TTC549 (cell line): ENCODE measurements at regions not wholly inside any gene's neighbourhood (a gene's known extent, or its start where the extent isn't known, plus 50 kb on each side); places are given as distances from the start of the nearest gene placed in this dataset.
"Not testable (repeated sequence)": the region's sequence is repeated elsewhere in the genome, so short reads cannot be mapped to it uniquely, and the experiment has no call there.

Source experiments
- FAIRE-seq: peaks from 2 replicates; lab custom pipeline; 2012; peaks lifted over from hg19 to GRCh38; lab: Jason Lieb, UNC

DNA sequence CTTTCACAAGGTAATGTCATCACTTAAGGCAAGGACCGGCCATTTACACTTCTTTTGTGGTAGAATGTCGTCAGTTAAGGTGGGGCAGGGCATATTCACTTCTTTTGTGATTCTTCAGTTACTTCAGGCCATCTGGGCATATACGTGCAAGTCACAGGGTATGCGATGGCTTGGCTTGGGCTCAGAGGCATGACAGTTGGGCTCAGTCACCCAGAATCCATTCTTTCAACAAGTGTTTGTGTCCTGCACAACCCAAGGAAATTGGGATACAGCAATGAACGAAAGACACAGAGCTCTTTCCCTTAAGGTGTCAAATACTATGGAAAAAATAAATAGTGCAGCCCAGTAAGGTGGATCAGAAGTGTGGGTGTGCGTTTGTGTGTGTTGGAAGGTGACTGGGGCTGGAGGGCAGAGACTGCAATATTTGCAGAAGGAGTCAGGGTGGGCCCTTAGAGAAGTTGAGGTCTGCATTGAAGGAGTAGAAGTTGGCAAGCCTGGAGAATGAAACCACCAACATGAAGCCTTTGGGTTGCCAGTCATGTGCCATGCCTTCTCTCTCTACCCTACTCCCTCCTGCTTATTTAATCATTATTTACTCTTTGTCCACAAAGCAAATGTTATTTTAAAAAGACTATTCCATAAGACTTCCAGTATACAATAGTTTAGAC is 222.8 kb upstream of the PRKCQ start:
- FAIRE-seq, result no peak

DNA sequence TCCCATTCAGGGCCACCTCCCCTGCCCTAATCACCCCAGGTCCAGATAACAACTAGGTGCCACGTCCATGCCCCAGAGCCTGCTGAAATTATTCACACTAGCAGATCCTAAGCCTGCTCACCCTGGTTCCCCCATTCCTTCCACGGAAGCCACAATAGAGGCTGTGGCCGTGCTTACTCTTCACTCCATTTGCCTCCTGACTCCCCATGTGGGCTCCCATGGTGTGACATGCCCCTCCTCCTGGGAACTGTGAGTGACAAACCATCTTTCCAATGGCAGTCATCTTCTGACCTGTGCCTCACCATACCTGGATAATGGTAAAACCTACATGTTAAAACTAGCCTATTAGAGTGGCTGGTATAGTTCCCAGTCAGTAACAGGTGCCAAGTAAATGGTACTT is 216.2 kb upstream of the PRKCQ start:
- no peak for FAIRE-seq

DNA sequence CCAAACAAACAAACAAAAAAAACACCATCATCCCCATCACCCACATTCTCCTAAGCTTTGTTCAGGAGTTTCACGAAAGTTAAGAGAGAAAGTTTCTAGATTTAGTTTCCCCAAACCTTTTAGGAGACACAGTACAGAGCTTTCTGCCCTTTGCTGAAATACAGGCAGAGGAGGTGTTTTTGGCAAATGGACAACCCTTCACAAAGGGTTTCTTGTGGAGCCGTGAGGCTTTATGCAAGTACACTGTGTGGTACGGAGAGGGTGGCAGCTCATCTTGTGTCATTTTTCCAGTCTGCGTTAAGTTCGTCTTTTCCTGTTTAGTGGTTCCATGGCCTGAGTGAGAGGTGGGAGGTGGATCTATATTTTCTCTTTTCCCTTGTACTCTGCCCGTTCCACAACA is 215.5 kb upstream of the PRKCQ start:
- FAIRE-seq, result no peak

DNA sequence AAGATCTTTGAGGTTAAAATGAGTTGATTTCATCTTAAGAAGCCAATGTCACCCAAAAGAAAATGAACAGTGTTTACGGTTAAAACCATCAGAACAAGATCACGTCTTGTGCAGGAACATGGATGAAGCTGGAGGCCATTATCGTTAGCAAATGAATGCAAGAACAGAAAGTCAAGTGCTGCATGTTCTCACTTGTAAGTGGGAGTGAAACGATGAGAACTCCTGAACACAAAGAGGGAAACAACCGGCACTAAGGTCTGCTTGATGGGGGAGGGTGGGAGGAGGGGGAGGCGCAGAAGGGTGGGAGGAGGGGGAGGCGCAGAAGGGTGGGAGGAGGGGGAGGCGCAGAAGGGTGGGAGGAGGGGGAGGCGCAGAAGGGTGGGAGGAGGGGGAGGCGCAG is 214.8 kb upstream of the PRKCQ start:
- not testable (repeated sequence) for FAIRE-seq

DNA sequence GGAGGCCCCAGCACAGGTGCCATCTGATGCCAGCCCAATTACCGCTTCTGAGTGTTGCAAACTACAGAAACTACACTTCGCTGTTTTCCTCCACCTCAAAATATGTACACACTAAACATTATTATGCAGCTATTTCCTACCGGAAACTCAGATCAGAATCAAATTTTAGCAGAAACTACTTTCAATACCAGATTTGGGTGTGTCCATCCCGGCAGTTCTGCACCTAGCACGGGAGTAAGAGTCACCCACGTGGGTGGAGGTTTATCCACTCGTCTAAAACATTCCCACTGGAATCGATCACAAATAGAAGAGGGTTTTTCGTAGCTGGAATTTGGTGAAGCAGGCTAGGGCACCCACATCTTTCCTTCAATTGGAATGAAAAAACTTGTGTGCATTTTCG is 214.4 kb upstream of the PRKCQ start:
- FAIRE-seq, result no peak

DNA sequence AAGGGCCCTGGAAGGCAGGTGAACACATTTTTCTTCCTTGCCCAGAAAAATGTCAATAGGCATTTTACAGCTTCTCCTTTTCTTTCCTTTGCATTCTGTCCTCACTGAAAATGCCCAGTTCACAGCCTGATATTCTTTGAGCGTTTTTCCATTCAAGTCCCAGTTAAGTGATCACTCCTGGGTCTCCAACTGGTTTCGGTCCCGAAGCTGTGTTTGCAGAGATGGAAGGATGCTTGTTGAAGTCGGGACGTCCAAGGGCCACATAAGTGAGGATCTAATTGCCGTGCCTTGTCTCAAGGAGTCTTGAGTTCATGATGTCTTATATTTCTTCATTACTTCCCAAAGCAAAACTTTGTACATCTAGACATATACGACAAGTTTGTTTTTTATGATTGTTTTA is 208.7 kb upstream of the PRKCQ start:
- no peak for FAIRE-seq

DNA sequence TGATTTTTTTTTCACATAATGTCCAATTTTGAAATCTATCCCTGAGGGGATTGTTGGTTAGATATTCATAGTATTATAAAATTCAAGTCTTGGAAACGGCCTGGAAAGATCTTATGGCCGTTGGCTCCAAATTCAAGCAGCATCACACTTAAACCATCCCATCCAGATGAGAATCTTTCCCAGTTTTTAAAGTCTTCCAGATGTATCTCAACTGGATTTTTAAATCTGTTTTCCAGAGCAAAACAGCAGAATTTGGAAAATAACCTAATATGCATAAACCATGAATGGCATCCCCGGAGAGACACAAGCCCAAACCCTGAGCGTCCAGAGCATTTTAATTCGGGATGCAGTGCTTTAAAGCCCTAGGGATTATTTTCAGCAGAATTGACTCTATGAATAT is 208.2 kb upstream of the PRKCQ start:
- FAIRE-seq, result no peak

DNA sequence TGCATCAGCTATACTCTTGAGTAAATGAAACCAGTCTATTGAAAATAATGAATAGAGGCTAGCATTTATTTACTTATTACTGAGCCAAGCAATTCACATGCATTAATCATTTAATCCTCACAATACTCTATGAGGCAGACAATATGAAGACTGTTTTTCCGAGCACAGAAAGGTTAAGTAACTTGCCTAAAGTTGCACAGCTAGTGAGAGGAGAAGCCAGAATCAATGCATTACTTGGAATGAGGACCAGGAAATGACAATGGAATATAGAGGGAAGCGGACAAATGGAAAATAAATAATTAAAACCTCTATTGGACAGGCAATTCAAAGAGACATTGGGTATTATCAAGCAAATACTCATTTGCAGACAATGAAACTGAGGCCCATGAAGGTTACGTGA is 207.6 kb upstream of the PRKCQ start:
- no peak for FAIRE-seq

DNA sequence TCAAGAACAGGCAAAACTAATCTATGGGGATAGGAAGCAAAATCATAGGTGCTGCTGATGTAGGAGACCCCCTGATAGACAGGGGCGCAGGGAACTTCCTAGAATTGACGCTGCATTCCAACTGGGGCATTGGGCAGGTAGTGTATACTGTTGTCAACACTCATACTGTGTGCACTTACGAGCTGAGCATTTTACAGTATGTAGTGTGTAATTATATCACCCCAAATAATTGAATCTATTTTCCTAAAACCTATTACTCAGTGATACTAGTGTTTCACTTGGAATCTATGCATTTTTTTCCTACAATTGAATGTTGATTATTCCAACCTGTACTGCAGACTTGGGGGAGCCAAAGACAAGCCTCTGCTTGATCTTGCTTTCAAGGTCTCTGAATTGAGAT is 207.0 kb upstream of the PRKCQ start:
- no peak for FAIRE-seq

DNA sequence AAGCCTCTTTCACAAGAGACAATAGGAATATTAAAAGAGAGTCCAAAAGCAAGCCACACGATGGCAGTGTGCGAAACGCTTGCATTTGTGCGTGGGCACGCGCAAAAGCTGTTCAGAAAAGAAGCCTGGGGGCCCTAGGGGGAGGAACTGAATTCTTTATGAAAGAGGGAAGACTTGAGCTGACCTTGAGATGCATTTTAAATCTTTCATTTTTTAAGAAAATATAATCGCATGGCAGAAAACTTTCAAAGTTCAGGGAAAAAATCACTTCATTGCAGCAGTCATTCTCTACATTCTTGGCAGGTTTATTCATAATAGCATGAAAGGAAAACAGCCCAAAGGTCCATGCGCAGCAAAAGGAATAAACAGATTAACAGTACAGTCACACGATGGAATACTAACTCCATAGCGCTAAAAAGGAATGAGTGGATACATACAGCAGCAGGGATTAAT is 206.5 kb upstream of the PRKCQ start:
- no peak for FAIRE-seq

DNA sequence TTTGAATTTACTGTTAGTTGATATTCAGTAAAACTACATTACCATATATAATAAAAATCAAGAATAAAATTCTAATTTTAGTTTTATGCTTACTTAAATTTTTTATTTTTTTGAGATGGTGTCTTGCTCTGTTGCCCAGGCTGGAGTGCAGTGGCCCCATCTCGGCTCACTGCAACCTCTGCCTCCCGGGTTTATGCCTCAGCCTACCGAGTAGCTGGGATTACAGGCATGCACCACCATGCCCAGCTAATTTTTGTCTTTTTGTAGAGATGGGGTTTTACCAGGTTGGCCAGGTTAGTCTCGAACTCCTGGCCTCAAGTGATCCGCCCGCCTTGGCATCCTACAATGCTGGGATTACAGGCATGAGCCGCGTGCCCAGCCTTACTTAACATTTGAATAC is 204.4 kb upstream of the PRKCQ start:
- FAIRE-seq, result not testable (repeated sequence)

DNA sequence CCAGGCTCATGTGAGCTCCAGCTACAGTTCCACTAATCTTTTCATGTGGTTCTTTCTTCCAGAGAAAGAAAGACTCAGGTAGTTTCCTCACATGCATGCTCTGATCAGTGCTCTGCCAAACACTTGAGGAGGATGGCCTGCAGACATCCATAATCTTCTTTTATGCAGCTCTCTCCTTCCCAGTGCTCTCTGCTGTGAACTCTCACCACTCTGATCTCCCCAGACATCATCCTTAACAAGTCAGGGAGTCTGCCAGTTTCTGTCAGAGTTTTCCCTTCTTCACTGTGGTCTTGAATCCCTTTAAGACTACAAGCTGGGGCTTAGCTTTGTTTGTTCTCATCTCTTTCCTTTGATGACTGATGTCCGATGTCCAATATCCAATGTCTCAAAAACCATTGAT is 203.4 kb upstream of the PRKCQ start:
- no peak for FAIRE-seq

DNA sequence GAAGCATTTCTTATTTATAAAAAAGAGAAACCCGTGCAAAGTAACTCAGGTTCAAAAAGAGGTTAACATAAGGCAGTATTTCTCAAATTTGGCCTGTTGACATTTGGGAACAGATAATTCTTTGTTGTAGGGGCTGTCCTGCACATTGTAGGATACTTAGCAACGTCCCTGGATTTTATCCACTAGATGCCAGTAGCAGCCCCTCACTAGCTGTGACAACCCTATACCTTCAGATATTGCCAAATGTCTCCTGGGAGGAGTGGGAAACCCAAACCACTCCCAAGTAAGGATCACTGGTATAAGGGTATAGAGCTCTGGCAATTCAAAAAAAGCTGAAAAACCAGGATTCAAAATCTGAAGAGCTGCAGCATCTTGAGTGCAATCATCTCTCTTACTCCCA is 202.3 kb upstream of the PRKCQ start:
- no peak for FAIRE-seq

DNA sequence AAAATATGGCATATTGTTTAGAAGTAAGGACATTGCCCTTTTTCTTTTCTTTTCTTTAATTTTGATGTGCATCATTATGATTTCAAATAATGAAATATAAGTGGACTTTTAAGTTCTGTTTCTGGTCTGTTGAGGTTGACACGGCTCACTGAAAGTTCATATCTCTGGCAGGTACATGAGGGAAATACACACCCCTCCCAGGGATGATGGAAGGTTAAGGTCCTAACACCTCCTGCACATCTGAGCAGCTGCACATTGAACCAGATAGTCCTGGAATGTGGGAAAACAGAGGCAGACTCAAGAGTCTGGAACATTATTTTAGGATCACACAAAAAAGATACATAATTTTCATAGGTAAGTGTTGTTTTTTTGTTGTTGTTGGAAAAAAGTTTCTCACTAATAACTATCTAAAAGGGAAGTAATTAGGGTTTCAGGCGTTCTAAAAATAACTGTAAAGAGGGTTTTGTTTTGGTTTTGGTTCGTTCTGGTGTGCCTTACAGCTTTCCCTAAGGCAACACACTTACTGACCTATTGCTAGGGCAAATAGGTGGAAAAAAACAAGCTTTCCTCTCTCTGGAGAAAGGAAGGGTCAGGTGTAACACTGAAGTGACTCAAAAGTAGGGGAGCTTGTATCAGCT is 201.2 kb upstream of the PRKCQ start:
- FAIRE-seq, result no peak

DNA sequence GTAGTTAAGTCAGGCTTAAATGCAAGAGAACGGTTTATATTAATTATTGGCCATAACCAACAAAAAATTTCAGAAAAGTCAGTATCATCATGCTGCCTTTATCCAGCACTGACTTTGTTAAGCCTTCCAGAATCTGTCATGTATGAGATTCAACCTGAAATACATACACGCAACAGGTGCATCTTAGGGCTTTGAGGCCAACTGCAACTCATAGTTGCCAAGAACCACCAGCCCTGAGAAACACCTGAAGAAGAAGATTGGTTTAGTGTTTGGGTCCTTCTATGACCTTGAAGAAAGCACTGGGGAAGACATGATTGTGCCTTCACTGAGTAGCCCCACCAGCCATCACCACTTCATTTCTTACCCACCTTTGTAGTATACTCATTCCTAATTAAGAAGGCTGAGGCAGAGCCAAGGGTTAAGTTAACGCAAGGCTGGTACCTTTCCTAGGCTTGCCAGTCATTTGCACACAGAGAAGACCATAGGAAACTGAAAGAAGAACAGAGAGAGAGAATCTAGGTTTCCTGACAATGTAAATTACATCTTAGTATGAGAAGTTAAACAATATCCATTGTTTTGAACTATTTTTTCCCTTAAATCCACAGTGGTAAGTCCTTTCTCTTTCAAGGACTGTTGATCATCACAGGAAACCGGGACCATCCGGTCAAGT is 200.1 kb upstream of the PRKCQ start:
- no peak for FAIRE-seq

DNA sequence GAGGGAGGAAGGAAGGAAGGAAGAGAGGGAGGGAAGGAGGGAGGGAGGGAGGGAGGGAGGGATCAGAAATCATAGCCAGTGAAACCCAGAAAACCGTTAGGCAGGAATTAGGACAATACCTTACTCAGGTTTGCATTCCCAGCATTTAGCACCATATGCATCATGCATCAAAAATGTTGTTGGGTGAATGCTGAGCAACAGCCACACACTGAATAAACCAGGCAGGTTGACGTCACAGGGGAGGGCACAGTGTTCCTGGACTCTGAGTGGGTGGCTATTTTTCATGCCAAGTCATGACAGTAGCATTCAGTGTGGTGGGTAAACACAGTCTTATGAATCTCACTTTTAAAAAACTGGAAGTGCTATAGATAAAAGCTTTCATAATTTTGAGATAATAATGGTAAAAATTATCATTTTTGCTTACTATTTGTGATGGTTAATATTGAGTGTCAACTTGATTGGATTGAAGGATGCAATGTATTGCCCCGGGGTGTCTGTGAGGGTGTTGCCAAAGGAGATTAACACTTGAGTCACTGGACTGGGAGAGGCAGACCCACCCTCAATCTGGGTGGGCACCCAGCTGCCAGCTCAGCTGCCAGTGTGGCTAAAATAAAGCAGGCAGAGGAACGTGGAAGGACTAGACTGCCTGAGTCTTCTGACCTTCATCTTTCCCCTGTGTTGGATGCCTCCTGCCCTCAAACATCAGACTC is 199.1 kb upstream of the PRKCQ start:
- no peak for FAIRE-seq

DNA sequence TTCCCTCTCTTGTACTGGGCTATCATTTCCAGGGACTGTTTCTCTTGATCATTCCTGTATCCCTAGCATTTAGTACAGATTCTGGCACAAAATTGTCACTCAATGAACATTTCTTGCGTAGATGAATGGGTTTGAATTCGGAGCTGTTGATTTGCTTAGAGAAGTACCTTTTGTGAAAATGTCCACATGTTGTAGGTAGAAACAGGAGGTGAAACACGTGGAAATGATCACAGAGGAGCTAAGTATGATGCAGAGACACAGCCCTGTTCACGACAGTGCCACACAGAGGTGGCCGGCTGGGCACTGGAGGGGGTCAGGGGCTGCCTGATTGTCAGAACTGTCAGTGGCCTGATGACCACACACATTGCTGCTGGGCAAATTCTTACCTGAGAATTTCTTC is 196.1 kb upstream of the PRKCQ start:
- FAIRE-seq, result no peak

DNA sequence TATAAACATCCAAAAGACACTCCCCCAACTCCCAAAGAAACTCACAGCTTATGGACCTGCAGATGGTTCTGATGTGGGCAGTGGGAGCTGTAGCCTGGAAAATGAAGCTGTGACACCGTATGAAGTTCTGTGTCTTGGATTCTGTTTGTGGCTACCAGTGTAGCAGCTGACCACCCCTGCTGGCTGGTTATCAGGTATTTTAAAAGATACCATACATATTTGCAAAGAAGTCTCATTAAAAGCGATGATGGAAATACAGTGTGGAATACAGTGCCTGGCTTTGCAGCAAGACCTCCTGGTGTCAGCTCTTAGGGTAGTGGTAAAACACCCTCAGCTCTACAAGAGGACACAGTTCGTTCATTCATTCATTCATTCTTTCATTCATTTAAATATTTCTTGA is 194.3 kb upstream of the PRKCQ start:
- no peak for FAIRE-seq

DNA sequence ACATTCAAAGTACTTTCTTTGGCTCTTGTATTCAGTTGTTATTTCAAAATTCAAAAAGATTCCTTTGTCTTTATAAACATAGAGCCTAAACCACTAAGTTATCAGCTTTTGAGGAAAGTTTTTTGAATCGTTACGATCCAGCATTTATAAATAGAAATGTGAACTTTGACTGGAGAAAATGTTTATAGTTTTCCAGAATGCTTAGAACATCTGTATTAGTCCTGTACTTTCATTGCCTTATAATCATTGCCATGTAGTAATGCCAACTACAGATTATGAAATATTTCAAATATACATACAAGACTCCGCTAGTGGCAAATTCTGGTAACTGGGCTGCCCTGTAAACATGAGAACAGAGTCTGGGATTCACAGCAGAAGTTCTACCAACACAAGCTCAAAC is 191.3 kb upstream of the PRKCQ start:
- FAIRE-seq, result no peak

DNA sequence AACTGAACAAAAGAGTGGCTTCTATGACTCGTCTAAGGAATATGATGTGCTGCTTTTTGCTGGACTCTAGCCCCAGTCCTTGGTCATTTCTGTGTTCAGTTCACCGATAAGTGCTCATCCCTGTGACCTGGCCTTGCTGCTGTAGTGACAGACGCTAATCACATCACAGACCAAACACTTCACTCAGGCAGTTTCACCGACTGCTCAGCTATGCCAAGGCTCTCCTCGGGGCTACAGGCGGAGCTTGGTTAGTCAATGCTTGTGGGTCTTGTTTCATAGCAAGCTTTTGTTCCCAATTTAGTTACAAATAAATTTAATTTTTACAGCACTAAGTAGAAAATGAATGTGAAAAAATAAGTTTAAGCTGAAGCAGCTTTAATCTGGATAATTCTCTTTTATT is 190.8 kb upstream of the PRKCQ start:
- FAIRE-seq, result no peak

DNA sequence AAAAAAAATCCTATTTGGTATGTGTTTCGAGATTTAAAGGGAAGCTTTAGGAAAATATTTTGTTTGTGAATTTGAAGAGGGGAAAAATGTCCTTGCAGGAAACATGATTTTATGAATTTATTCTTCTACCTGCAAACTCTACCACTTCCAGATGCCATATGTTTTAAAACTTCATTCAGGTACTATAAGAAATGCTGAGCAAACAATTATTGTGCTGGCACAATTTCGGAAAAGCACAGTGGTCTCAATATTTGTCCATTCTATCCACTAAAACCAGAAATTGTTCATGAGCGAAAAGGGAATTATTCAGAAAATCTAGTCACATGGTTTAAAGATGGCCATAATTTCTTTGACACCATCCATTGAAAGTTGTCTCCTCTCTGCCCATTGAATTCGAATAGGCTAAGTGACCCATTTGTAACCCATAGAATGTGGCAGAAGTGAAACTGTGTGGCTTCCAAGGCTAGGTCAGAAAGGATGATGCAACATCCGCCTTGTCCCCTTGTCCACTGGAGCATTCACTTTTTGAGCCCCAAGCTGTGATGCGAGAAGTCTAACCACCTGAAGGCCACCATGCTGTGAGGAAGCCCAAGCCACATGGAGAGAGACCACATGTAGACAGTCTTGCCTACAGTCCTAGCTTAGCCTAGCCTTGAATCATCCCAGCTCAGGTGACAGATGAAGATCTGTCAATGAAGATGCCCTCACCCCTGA is 189.8 kb upstream of the PRKCQ start:
- no peak for FAIRE-seq

DNA sequence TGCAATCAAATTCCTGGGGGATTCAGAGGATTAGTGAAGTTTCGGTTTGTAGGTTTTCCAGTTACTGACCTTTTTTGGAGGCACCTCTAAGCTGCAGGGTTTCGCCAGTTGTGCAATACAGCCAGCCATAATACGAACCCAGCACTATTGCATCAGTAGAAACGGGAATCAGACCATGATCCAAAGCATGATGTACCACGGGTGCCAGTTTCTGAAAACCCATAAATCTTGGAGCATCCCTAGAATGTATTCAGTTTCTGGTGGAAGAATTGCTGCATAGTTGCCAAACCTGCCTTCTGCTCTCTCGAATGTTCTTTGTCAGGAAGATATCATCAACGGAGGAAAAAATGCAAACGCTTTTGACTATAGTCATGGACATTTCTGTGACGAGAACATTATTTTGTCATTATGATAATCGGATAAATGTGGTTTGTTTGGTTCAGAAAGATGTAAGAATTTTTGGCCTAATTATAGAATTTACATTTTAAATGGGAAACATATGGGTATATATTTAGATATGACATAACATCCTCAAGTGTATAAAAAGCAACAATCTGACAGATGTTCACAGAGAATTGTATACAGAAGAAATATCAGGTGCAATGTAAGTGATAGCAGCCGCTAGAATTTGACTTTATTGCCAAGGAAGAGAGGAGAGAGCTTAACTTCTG is 186.2 kb upstream of the PRKCQ start:
- FAIRE-seq, result no peak
